HepG2 (cell line): ENCODE measurements at regions not wholly inside any gene's neighbourhood (a gene's known extent, or its start where the extent isn't known, plus 50 kb on each side); places are given as distances from the start of the nearest gene placed in this dataset.

Experiments used
- ATAC-seq: fragments of 200-7000 bp; cut with Tn5 transposase; 3 replicates; pipeline ENCODE4 v1.9.1; 2020; ENCODE audit warnings: mild to moderate bottlenecking, moderate library complexity
- BruUV-seq: library from RNA; stranded (reverse); fragments of 400-500 nt; replicated peaks from 2 replicates; lab custom pipeline; 2021; lab: Mats Ljungman, UMichigan
- CTCF ChIA-PET: fragments of 300-600 bp; formaldehyde crosslinking; extraction: SDS; loops from one replicate; lab custom pipeline; 2021; ENCODE audit warnings: low total read pairs, inconsistent platforms, low intra/inter-chr PET ratio; lab: Yijun Ruan, JAX
- POLR2A ChIA-PET: fragments of 350-600 bp; sonication (Branson Sonifier 250); formaldehyde crosslinking; loops from one replicate; lab custom pipeline; 2020; ENCODE audit warnings: antibody characterized with exemption, inconsistent platforms; lab: Yijun Ruan, JAX
- DNase-seq: peaks from one replicate; pipeline ENCODE4 v3.0.0-alpha.2; 2015; ENCODE audit warnings: low spot score
- FAIRE-seq: peaks from 3 replicates; lab custom pipeline; 2011; peaks lifted over from hg19 to GRCh38; lab: Jason Lieb, UNC
- H2AFZ ChIP-seq: one replicate; pipeline ENCODE4 v1.6.1; 2011; ENCODE audit warnings: low read length, inconsistent platforms
- H3K27ac ChIP-seq: fragments of 300-600 bp; 3 replicates; pipeline ENCODE4 v1.8.0; 2011; ENCODE audit warnings: mixed run types, mild to moderate bottlenecking, mixed read lengths, low read length, inconsistent platforms; ENCODE audit not compliant: insufficient read depth; ENCODE audit errors: extremely low read length
- H3K27me3 ChIP-seq, 2 experiments: fragments of 200-600 bp in 1 of 2; 2 replicates in 1 of 2; 3 replicates in 1 of 2; pipeline versions ENCODE4 v1.6.0 to v1.8.0; 2011; ENCODE audit warnings: low read length in 2 of 2, mild to moderate bottlenecking in 2 of 2, moderate library complexity in 2 of 2, inconsistent platforms in 1 of 2; ENCODE audit not compliant: insufficient read depth in 2 of 2, control insufficient read depth in 1 of 2
- H3K36me3 ChIP-seq, 2 experiments: fragments of 200-600 bp in 1 of 2; replicated peaks in 1 of 2; 2 replicates in 1 of 2; 3 replicates in 1 of 2; pipeline versions ENCODE4 v1.5.1 to v1.8.0; 2011; ENCODE audit warnings: low read length in 2 of 2, inconsistent platforms in 1 of 2; ENCODE audit not compliant: insufficient read depth in 2 of 2, control insufficient read depth in 1 of 2
- H3K4me1 ChIP-seq: 2 replicates; pipeline ENCODE4 v1.5.1; 2012; ENCODE audit warnings: low read length, inconsistent platforms; ENCODE audit not compliant: insufficient read depth
- H3K4me2 ChIP-seq: 2 replicates; pipeline ENCODE4 v1.6.0; 2011; ENCODE audit warnings: low read depth, low read length, inconsistent platforms
- H3K4me3 ChIP-seq, 3 experiments: fragments of 200-600 bp in 1 of 3; sonication (generic), shearing (Covaris generic) in 1 of 3; replicated peaks in 1 of 3; 2 replicates each; pipeline ENCODE4 v1.5.1; 2011 to 2016; ENCODE audit warnings: low read length in 3 of 3, inconsistent platforms in 2 of 3, low read depth in 2 of 3, mild to moderate bottlenecking in 2 of 3, control low read depth in 1 of 3, mixed read lengths in 1 of 3; ENCODE audit not compliant: insufficient read depth in 1 of 3
- H3K79me2 ChIP-seq: one replicate; pipeline ENCODE4 v1.6.1; 2011; ENCODE audit warnings: low read length, inconsistent platforms; ENCODE audit not compliant: insufficient read depth
- H3K9ac ChIP-seq: 2 replicates; pipeline ENCODE4 v1.6.0; 2011; ENCODE audit warnings: mild to moderate bottlenecking, low read depth, low read length, inconsistent platforms; ENCODE audit not compliant: insufficient read depth
- H3K9me3 ChIP-seq: 2 replicates; pipeline ENCODE4 v1.5.1; 2012; ENCODE audit warnings: mild to moderate bottlenecking, low read length
- H4K20me1 ChIP-seq: 2 replicates; pipeline ENCODE4 v1.6.0; 2011; ENCODE audit warnings: inconsistent platforms, mild to moderate bottlenecking, low read length, moderate library complexity; ENCODE audit not compliant: insufficient read depth
- CBX5 ChIP-seq: sonication (generic); formaldehyde crosslinking; IDR thresholded peaks from 2 replicates; pipeline ENCODE4 v1.4.0; 2020; ENCODE audit warnings: missing genetic modification reagents, borderline replicate concordance
- CREB1 ChIP-seq, 2 experiments: fragments of 450-650 bp in 1 of 2; IDR thresholded peaks; 2 replicates each; pipeline ENCODE4 v1.6.1; 2016 to 2017; ENCODE audit warnings: control low read depth in 1 of 2, mild to moderate bottlenecking in 1 of 2, missing compliant biosample characterization in 1 of 2, missing genetic modification characterization in 1 of 2
- DMAP1 ChIP-seq: IDR thresholded peaks from 2 replicates; pipeline ENCODE4 v1.6.1; 2016
- DR1 ChIP-seq: sonication (generic); formaldehyde crosslinking; IDR thresholded peaks from 2 replicates; pipeline ENCODE4 v1.8.0; 2021; ENCODE audit warnings: mild to moderate bottlenecking, missing genetic modification reagents, inconsistent platforms
- FLYWCH1 ChIP-seq: sonication (generic); formaldehyde crosslinking; IDR thresholded peaks from 2 replicates; pipeline ENCODE4 v1.8.1; 2023; ENCODE audit warnings: mild to moderate bottlenecking, missing genetic modification reagents
- GZF1 ChIP-seq: sonication (generic); formaldehyde crosslinking; IDR thresholded peaks from 2 replicates; pipeline ENCODE4 v1.5.1; 2020; ENCODE audit warnings: mild to moderate bottlenecking, missing genetic modification reagents
- HMG20A ChIP-seq: IDR thresholded peaks from 2 replicates; pipeline ENCODE4 v1.6.1; 2016; ENCODE audit warnings: borderline replicate concordance
- HNRNPUL1 ChIP-seq: fragments of 200-400 bp; formaldehyde crosslinking; IDR thresholded peaks from 2 replicates; pipeline ENCODE4 v1.6.1; 2017; ENCODE audit warnings: low read depth, mild to moderate bottlenecking, low read length, moderate library complexity
- IRX3 ChIP-seq: sonication (generic); formaldehyde crosslinking; IDR thresholded peaks from 2 replicates; pipeline ENCODE4 v1.8.1; 2023; ENCODE audit warnings: mild to moderate bottlenecking, low read depth, missing genetic modification reagents, borderline replicate concordance
- NAIF1 ChIP-seq: sonication (generic); formaldehyde crosslinking; IDR thresholded peaks from 2 replicates; pipeline ENCODE4 v1.5.0; 2020; ENCODE audit warnings: mild to moderate bottlenecking, missing genetic modification reagents, borderline replicate concordance
- RFXANK ChIP-seq: IDR thresholded peaks from 2 replicates; pipeline ENCODE4 v1.6.1; 2016
- TERF1 ChIP-seq: sonication (generic); formaldehyde crosslinking; IDR thresholded peaks from 2 replicates; pipeline ENCODE4 v1.8.0; 2022; ENCODE audit warnings: mild to moderate bottlenecking, missing genetic modification reagents, moderate library complexity
- ZMYM2 ChIP-seq: sonication (generic); formaldehyde crosslinking; IDR thresholded peaks from 2 replicates; pipeline ENCODE4 v1.8.0; 2022; ENCODE audit warnings: mild to moderate bottlenecking, missing genetic modification reagents
- ZNF232 ChIP-seq: sonication (generic); formaldehyde crosslinking; IDR thresholded peaks from 2 replicates; pipeline ENCODE4 v1.4.0; 2020; ENCODE audit warnings: missing genetic modification reagents, borderline replicate concordance
- ZNF44 ChIP-seq: sonication (generic); formaldehyde crosslinking; IDR thresholded peaks from 2 replicates; pipeline ENCODE4 v1.5.1; 2020; ENCODE audit warnings: mild to moderate bottlenecking, missing genetic modification reagents
- WGBS: methylation state at CpG from one replicate; pipeline ENCODE4 v1.1.6; 2017; ENCODE audit warnings: low lambda C conversion rate; 5-methylcytosine and 5-hydroxymethylcytosine counted together
- in situ Hi-C: cut with HindIII; loops from 2 replicates; pipeline ENCODE4 v1.10.0; 2017; ENCODE audit warnings: low pct_unique_long_range_greater_than_20kb; ENCODE audit not compliant: extremely low pct_ligation_motif_present
- intact Hi-C: fragments of 100-400 bp; cut with micrococcal nuclease; formaldehyde crosslinking; loops from one replicate; pipeline ENCODE4 v1.10.0; 2022; ENCODE audit not compliant: unreplicated experiment
- TF ChIP-seq, protein P1 (sequence below): sonication (generic); formaldehyde crosslinking; IDR thresholded peaks from 2 replicates; pipeline ENCODE4 v1.4.0; 2020; ENCODE audit warnings: mild to moderate bottlenecking, low read depth, missing genetic modification reagents
- TF ChIP-seq, protein P2 (sequence below): sonication (generic); formaldehyde crosslinking; IDR thresholded peaks from 2 replicates; pipeline ENCODE4 v1.4.0; 2020; ENCODE audit warnings: mild to moderate bottlenecking, missing genetic modification reagents

- no peak for FAIRE-seq
- Histone ChIP-seq H2AFZ (no peak overlapping the region), H3K4me2 (no peak overlapping the region), H3K9ac (no peak overlapping the region), H3K9me3 (peaks cover 16% of the 10 kb centered on the region), H3K4me1 (no peaks in the 10 kb centered on the region), H3K79me2 (no peaks in the 10 kb centered on the region), H4K20me1 (no peaks in the 10 kb centered on the region), H3K27ac (no peak overlapping the region), H3K36me3 (no peaks in the 10 kb centered on the region), H3K4me3 (no peak overlapping the region), H3K27me3 (no peaks in the 10 kb centered on the region; a peak in 1 of 5 replicates)
- ChIA-PET POLR2A (no interaction called here), CTCF (no interaction called here)
- BruUV-seq: no TSS peak
- ATAC-seq: no peak
- DNase-seq: no peak
- intact Hi-C loops: no loop called here
- TF ChIP-seq DR1 (CRISPR knock-in tag) (no peak), TERF1 (CRISPR knock-in tag) (no peak), CREB1 (IDR thresholded peaks at IDR 0.05) (no peak), CREB1 (CRISPR knock-in tag; IDR thresholded peaks at IDR 0.05) (no peak), HNRNPUL1 (no peak), CBX5 (CRISPR knock-in tag) (no peak), RFXANK (CRISPR knock-in tag) (no peak), DMAP1 (CRISPR knock-in tag) (no peak), FLYWCH1 (CRISPR knock-in tag) (no peak), NAIF1 (CRISPR knock-in tag) (no peak)
- WGBS: 69% methylated on average over 4 of the region's 4 CpGs
- in situ Hi-C loops: no loop called here
These were observed 66.1 kb upstream of the ODC1 start for GRCh38 chr2:10514273-10514672.

GRCh38 chr2:10513201-10513600 is 65.1 kb upstream of the ODC1 start:
- ChIA-PET CTCF (no interaction called here), POLR2A (no interaction called here)
- Histone ChIP-seq H3K79me2 (no peaks in the 10 kb centered on the region), H3K4me2 (no peak overlapping the region), H3K27me3 (no peaks in the 10 kb centered on the region; a peak in 1 of 5 replicates), H3K4me1 (no peaks in the 10 kb centered on the region), H3K4me3 (no peak overlapping the region), H2AFZ (no peak overlapping the region), H3K36me3 (no peaks in the 10 kb centered on the region), H3K9ac (no peak overlapping the region), H4K20me1 (no peaks in the 10 kb centered on the region), H3K27ac (no peak overlapping the region), H3K9me3 (peaks cover 16% of the 10 kb centered on the region)
- BruUV-seq: no TSS peak
- FAIRE-seq (no peak), ATAC-seq (no peak), DNase-seq (no peak)
- WGBS: 19% methylated on average over 3 of the region's 3 CpGs
- in situ Hi-C loops: no loop called here
- intact Hi-C loops: no loop called here
- no peak for TF ChIP-seq GZF1 (CRISPR knock-in tag)
- no peak for TF ChIP-seq HMG20A (CRISPR knock-in tag)
- no peak for TF ChIP-seq ZNF232
- TF ChIP-seq, protein P1, sequence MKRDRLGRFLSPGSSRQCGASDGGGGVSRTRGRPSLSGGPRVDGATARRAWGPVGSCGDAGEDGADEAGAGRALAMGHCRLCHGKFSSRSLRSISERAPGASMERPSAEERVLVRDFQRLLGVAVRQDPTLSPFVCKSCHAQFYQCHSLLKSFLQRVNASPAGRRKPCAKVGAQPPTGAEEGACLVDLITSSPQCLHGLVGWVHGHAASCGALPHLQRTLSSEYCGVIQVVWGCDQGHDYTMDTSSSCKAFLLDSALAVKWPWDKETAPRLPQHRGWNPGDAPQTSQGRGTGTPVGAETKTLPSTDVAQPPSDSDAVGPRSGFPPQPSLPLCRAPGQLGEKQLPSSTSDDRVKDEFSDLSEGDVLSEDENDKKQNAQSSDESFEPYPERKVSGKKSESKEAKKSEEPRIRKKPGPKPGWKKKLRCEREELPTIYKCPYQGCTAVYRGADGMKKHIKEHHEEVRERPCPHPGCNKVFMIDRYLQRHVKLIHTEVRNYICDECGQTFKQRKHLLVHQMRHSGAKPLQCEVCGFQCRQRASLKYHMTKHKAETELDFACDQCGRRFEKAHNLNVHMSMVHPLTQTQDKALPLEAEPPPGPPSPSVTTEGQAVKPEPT (CRISPR knock-in tag): no peak
- TF ChIP-seq, protein P2, sequence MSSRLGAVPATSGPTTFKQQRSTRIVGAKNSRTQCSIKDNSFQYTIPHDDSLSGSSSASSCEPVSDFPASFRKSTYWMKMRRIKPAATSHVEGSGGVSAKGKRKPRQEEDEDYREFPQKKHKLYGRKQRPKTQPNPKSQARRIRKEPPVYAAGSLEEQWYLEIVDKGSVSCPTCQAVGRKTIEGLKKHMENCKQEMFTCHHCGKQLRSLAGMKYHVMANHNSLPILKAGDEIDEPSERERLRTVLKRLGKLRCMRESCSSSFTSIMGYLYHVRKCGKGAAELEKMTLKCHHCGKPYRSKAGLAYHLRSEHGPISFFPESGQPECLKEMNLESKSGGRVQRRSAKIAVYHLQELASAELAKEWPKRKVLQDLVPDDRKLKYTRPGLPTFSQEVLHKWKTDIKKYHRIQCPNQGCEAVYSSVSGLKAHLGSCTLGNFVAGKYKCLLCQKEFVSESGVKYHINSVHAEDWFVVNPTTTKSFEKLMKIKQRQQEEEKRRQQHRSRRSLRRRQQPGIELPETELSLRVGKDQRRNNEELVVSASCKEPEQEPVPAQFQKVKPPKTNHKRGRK (CRISPR knock-in tag): no peak
- no peak for TF ChIP-seq ZNF44 (CRISPR knock-in tag)
- TF ChIP-seq ZMYM2: no peak
- no peak for TF ChIP-seq IRX3 (CRISPR knock-in tag)
